ENCODE measurements at regions not wholly inside any gene's neighbourhood (a gene's known extent, or its start where the extent isn't known, plus 50 kb on each side); places are given as distances from the start of the nearest gene placed in this dataset.

GRCh38 chr15:35654332-35654731 is 108.4 kb upstream of the DPH6 start:
- Histone ChIP-seq H3K9me2 (ENCODE audit: insufficient read depth, low read length) (no peaks in the 10 kb centered on the region), H3K36me3 (ENCODE audit: insufficient read depth, low read length) (no peaks in the 10 kb centered on the region), H3K9me3 (ENCODE audit: low read length) (no peaks in the 10 kb centered on the region), H4K20me1 (ENCODE audit: insufficient read depth) (no peaks in the 10 kb centered on the region), H3F3A (ENCODE audit: insufficient read depth, low read length, poor library complexity, severe bottlenecking) (no peaks in the 10 kb centered on the region), H3K4me3 (ENCODE audit: low read length) (no peak overlapping the region), H3K27me3 (ENCODE audit: insufficient read depth, low read depth, low read length) (no peaks in the 10 kb centered on the region), H3K27ac (ENCODE audit: low read length) (no peak overlapping the region), H2AFZ (ENCODE audit: low read depth, low read length) (no peak overlapping the region), H3K79me2 (replicated peaks; ENCODE audit: insufficient read depth, low read length) (no peaks in the 10 kb centered on the region), H3K4me2 (ENCODE audit: low read length) (no peak overlapping the region), H3K9ac (ENCODE audit: low read length) (no peak overlapping the region)
- no peak for TF ChIP-seq MXI1 (conservative IDR thresholded peaks at IDR 0.05; ENCODE audit: poor library complexity, severe bottlenecking)
- TF ChIP-seq TAF1 (IDR thresholded peaks at IDR 0.05; ENCODE audit: low read depth) = no peak
- no peak for TF ChIP-seq CTCF (IDR thresholded peaks at IDR 0.05; ENCODE audit: poor library complexity, severe bottlenecking)
- no peak for TF ChIP-seq RAD21 (conservative IDR thresholded peaks at IDR 0.05)
- no peak for TF ChIP-seq POLR2AphosphoS5 (IDR thresholded peaks at IDR 0.05)
- TF ChIP-seq EP300 (conservative IDR thresholded peaks at IDR 0.05; ENCODE audit: poor library complexity, severe bottlenecking) = no peak

GRCh38 chr15:35657679-35658311 is 111.8 kb upstream of the DPH6 start:
- Histone ChIP-seq H3K9me2 (ENCODE audit: insufficient read depth, low read length) (no peaks in the 10 kb centered on the region), H3K27me3 (ENCODE audit: insufficient read depth, low read depth, low read length) (no peaks in the 10 kb centered on the region), H3K79me2 (replicated peaks; ENCODE audit: insufficient read depth, low read length) (no peaks in the 10 kb centered on the region), H3K27ac (ENCODE audit: low read length) (no peak overlapping the region), H3K4me2 (ENCODE audit: low read length) (no peak overlapping the region), H3K4me3 (ENCODE audit: low read length) (no peak overlapping the region), H2AFZ (ENCODE audit: low read depth, low read length) (no peak overlapping the region), H4K20me1 (ENCODE audit: insufficient read depth) (no peaks in the 10 kb centered on the region), H3K9ac (ENCODE audit: low read length) (no peak overlapping the region), H3K36me3 (ENCODE audit: insufficient read depth, low read length) (no peaks in the 10 kb centered on the region), H3K9me3 (ENCODE audit: low read length) (no peaks in the 10 kb centered on the region), H3F3A (ENCODE audit: insufficient read depth, low read length, poor library complexity, severe bottlenecking) (no peaks in the 10 kb centered on the region)
- no peak for TF ChIP-seq POLR2AphosphoS5 (IDR thresholded peaks at IDR 0.05)
- TF ChIP-seq REST (IDR thresholded peaks at IDR 0.05; ENCODE audit: borderline replicate concordance) = no peak
- TF ChIP-seq RAD21 (conservative IDR thresholded peaks at IDR 0.05) = no peak

GRCh38 chr15:35663956-35664355 is 118.0 kb upstream of the DPH6 start:
- H3K4me3 ChIP-seq (ENCODE audit: low read length) = no peak overlapping the region
- no peaks in the 10 kb centered on the region for H3K9me2 ChIP-seq (ENCODE audit: insufficient read depth, low read length)
- no peaks in the 10 kb centered on the region for H3K36me3 ChIP-seq (ENCODE audit: insufficient read depth, low read length)
- no peaks in the 10 kb centered on the region for H3K79me2 ChIP-seq (replicated peaks; ENCODE audit: insufficient read depth, low read length)
- TF ChIP-seq TAF1 (IDR thresholded peaks at IDR 0.05; ENCODE audit: low read depth) (no peak), EP300 (conservative IDR thresholded peaks at IDR 0.05; ENCODE audit: poor library complexity, severe bottlenecking) (no peak), CTCF (IDR thresholded peaks at IDR 0.05; ENCODE audit: poor library complexity, severe bottlenecking) (no peak), SMC3 (conservative IDR thresholded peaks at IDR 0.05; ENCODE audit: poor library complexity) (no peak), RAD21 (conservative IDR thresholded peaks at IDR 0.05) (no peak), POLR2AphosphoS5 (IDR thresholded peaks at IDR 0.05) (no peak), REST (IDR thresholded peaks at IDR 0.05; ENCODE audit: borderline replicate concordance) (no peak), MXI1 (conservative IDR thresholded peaks at IDR 0.05; ENCODE audit: poor library complexity, severe bottlenecking) (no peak), EZH2 (IDR thresholded peaks at IDR 0.05; ENCODE audit: borderline replicate concordance, insufficient read depth, low read length, poor library complexity, severe bottlenecking) (no peak)
- no peaks in the 10 kb centered on the region for H3K27me3 ChIP-seq (ENCODE audit: insufficient read depth, low read depth, low read length)
- H3K4me2 ChIP-seq (ENCODE audit: low read length) = no peak overlapping the region
- H3K9me3 ChIP-seq (ENCODE audit: low read length) = no peaks in the 10 kb centered on the region
- H3K9ac ChIP-seq (ENCODE audit: low read length) = no peak overlapping the region
- H4K20me1 ChIP-seq (ENCODE audit: insufficient read depth) = no peaks in the 10 kb centered on the region
- H3K27ac ChIP-seq (ENCODE audit: low read length) = no peak overlapping the region
- no peaks in the 10 kb centered on the region for H3F3A ChIP-seq (ENCODE audit: insufficient read depth, low read length, poor library complexity, severe bottlenecking)
- no peak overlapping the region for H2AFZ ChIP-seq (ENCODE audit: low read depth, low read length)

Data from neural cell (in vitro differentiated cells).